K562 (cell line): ENCODE measurements at regions not wholly inside any gene's neighbourhood (a gene's known extent, or its start where the extent isn't known, plus 50 kb on each side); places are given as distances from the start of the nearest gene placed in this dataset.

Experiments used
- ATAC-seq: fragments of 200-7000 bp; cut with Tn5 transposase; 3 replicates; pipeline ENCODE4 v1.9.1; 2020; ENCODE audit warnings: moderate library complexity
- BruUV-seq: library from RNA; stranded (reverse); fragments of 400-500 nt; replicated peaks from 2 replicates; lab custom pipeline; 2021; lab: Mats Ljungman, UMichigan
- CTCF ChIA-PET: fragments of 300-600 bp; formaldehyde crosslinking; extraction: SDS; loops from one replicate; lab custom pipeline; 2021; ENCODE audit warnings: low intra/inter-chr PET ratio; lab: Yijun Ruan, JAX
- POLR2A ChIA-PET: fragments of 300-600, 350-650 bp; sonication (Branson Sonifier 250); formaldehyde crosslinking; extraction: SDS; loops from one replicate; lab custom pipeline; 2021; ENCODE audit warnings: antibody characterized with exemption, inconsistent platforms; lab: Yijun Ruan, JAX
- DNase-seq, 4 experiments: peaks; one replicate each; pipeline versions ENCODE4 v3.0.0 to v3.0.0-alpha.2; 2011 to 2018; ENCODE audit warnings: low spot score in 3 of 4, mixed read lengths in 3 of 4; ENCODE audit errors: extremely low read depth in 1 of 4
- FAIRE-seq: peaks from 2 replicates; lab custom pipeline; 2011; peaks lifted over from hg19 to GRCh38; lab: Jason Lieb, UNC
- H2AFZ ChIP-seq: 2 replicates; pipeline ENCODE4 v1.6.0; 2011; ENCODE audit warnings: low read depth, low read length, control low read depth, inconsistent platforms
- H3K27ac ChIP-seq: fragments of 200-600 bp; 3 replicates; pipeline ENCODE4 v1.8.0; 2011; ENCODE audit warnings: low read depth, mild to moderate bottlenecking, control low read depth, inconsistent platforms, low read length, moderate library complexity, mixed read lengths; ENCODE audit errors: extremely low read depth
- H3K27me3 ChIP-seq, 2 experiments: fragments of 300-600 bp in 1 of 2; 2 replicates in 1 of 2; 3 replicates in 1 of 2; pipeline versions ENCODE4 v1.6.0 to v1.8.0; 2011; ENCODE audit warnings: inconsistent platforms in 2 of 2, low read length in 2 of 2, mild to moderate bottlenecking in 1 of 2, mixed read lengths in 1 of 2, moderate library complexity in 1 of 2; ENCODE audit not compliant: control insufficient read depth in 2 of 2, insufficient read depth in 2 of 2
- H3K36me3 ChIP-seq: fragments of 300-600 bp; 3 replicates; pipeline ENCODE4 v1.8.0; 2011; ENCODE audit warnings: mild to moderate bottlenecking, low read length, inconsistent platforms; ENCODE audit not compliant: control insufficient read depth, insufficient read depth
- H3K4me1 ChIP-seq, 2 experiments: fragments of 200-600 bp in 1 of 2; replicated peaks in 1 of 2; 2 replicates in 1 of 2; 3 replicates in 1 of 2; pipeline versions ENCODE4 v1.5.1 to v1.8.0; 2011; ENCODE audit warnings: inconsistent platforms in 2 of 2, low read length in 2 of 2, mild to moderate bottlenecking in 1 of 2, mixed read lengths in 1 of 2, moderate library complexity in 1 of 2; ENCODE audit not compliant: control insufficient read depth in 2 of 2, insufficient read depth in 2 of 2
- H3K4me2 ChIP-seq: 2 replicates; pipeline ENCODE4 v1.6.1; 2011; ENCODE audit warnings: low read length, control low read depth, inconsistent platforms, mixed read lengths; ENCODE audit not compliant: insufficient read depth
- H3K4me3 ChIP-seq: fragments of 200-600 bp; sonication (generic), shearing (Covaris generic); 2 replicates; pipeline ENCODE4 v1.5.1; 2016; ENCODE audit warnings: control low read depth, inconsistent platforms
- H3K79me2 ChIP-seq: fragments of 200-600 bp; 3 replicates; pipeline ENCODE4 v1.8.0; 2011; ENCODE audit warnings: low read length, inconsistent platforms; ENCODE audit not compliant: control insufficient read depth, insufficient read depth
- H3K9ac ChIP-seq, 2 experiments: 2 replicates each; pipeline versions ENCODE4 v1.6.0 to v1.6.1; 2011; ENCODE audit warnings: low read depth in 2 of 2, low read length in 2 of 2, control low read depth in 1 of 2, inconsistent platforms in 1 of 2, mild to moderate bottlenecking in 1 of 2, mixed read lengths in 1 of 2; ENCODE audit not compliant: insufficient read depth in 1 of 2
- H3K9me1 ChIP-seq: one replicate; pipeline ENCODE4 v1.6.0; 2011; ENCODE audit warnings: inconsistent platforms, mild to moderate bottlenecking, low read length, moderate library complexity; ENCODE audit not compliant: control insufficient read depth, insufficient read depth
- H3K9me3 ChIP-seq: replicated peaks from 2 replicates; pipeline ENCODE4 v1.5.1; 2011; ENCODE audit warnings: low read depth, low read length, inconsistent platforms; ENCODE audit not compliant: control insufficient read depth, insufficient read depth
- H4K20me1 ChIP-seq: replicated peaks from 2 replicates; pipeline ENCODE4 v1.6.1; 2011; ENCODE audit warnings: low read length, inconsistent platforms, mixed read lengths; ENCODE audit not compliant: control insufficient read depth, insufficient read depth
- ESRRB ChIP-seq: fragments of 250-450 bp; sonication (Bioruptor Pico); IDR thresholded peaks from 2 replicates; pipeline ENCODE4 v1.5.0; 2020; ENCODE audit warnings: mild to moderate bottlenecking, moderate library complexity, borderline replicate concordance
- KLF10 ChIP-seq: fragments of 250-450 bp; sonication (Bioruptor Pico); IDR thresholded peaks from 2 replicates; pipeline ENCODE4 v1.6.1; 2021; ENCODE audit warnings: matching md5 sums
- RFX5 ChIP-seq: IDR thresholded peaks from 2 replicates; pipeline ENCODE4 v1.6.1; 2011; ENCODE audit warnings: low read depth, mild to moderate bottlenecking, improper control_type of control experiment, low read length
- TFAM ChIP-seq: fragments of 250-450 bp; sonication (Bioruptor Pico); conservative IDR thresholded peaks from 2 replicates; pipeline ENCODE4 v1.5.0; 2021; ENCODE audit warnings: mild to moderate bottlenecking, moderate library complexity
- ZBED1 ChIP-seq: IDR thresholded peaks from 2 replicates; pipeline ENCODE4 v1.6.1; 2014
- ZNF146 ChIP-seq: IDR thresholded peaks from one replicate; pipeline ENCODE4 v1.6.1; 2018; ENCODE audit warnings: missing compliant biosample characterization; ENCODE audit not compliant: unreplicated experiment
- WGBS: fragments of 100-300 bp; shearing (Covaris generic); methylation state at CpG from one replicate; pipeline ENCODE4 v1.1.6; 2016; ENCODE audit warnings: low coverage, mixed read lengths; ENCODE audit not compliant: insufficient coverage; ENCODE audit errors: missing lambda C conversion rate; 5-methylcytosine and 5-hydroxymethylcytosine counted together
- in situ Hi-C: fragments of 300-500 bp; cut with MboI; formaldehyde crosslinking; loops from 4 replicates; pipeline ENCODE4 v1.15.0; 2018; ENCODE audit warnings: inconsistent platforms, mixed read lengths
- intact Hi-C: fragments of 100-400 bp; cut with micrococcal nuclease; formaldehyde crosslinking; loops from 2 replicates; pipeline ENCODE4 v1.14.2; 2022
- TF ChIP-seq, protein P1 (sequence below): fragments of 250-450 bp; sonication (Bioruptor Pico); IDR thresholded peaks from 2 replicates; pipeline ENCODE4 v1.5.0; 2021; ENCODE audit warnings: mild to moderate bottlenecking, borderline replicate concordance
- TF ChIP-seq, protein P2 (sequence below): fragments of 450-650 bp; IDR thresholded peaks from 2 replicates; pipeline ENCODE4 v1.6.1; 2018; ENCODE audit not compliant: partially characterized antibody
- TF ChIP-seq, protein P3 (sequence below): IDR thresholded peaks from 2 replicates; pipeline ENCODE4 v1.6.1; 2014; ENCODE audit warnings: antibody characterized with exemption

DNA sequence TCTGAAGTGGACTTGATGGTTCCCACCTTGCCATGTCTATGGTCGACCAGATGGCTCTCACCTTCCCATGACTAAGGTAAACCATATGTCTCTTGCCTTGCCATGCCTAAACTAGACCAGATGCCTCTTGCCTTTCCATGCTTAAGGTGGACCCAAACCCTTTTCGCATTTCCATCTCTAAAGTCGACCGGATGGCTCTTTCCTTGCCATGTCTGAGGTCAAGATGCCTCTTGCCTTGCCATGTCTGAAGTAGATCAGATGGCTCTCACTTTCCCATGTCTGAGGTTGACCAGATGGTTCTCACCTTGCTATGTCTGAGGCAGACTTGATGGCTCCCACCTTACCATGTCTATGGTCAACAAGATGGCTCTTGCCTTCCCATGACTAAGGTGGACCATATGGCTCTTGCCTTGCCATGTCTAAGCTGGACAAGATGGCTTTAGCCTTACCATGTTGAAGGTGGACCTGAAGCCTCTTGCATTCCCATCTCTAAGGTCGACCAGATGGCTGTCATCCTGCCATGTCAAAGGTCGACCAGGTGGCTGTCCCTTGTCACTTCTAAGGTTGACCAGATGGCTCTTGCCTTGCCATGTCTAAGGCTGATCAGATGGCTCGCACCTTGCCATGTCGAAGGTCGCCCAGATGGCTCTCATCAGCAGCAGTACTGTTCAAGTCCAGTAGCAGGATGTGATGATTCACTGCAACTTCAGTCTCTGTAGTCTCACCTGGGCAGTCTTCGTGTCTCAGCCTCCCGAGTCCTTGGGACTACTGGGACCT, 1439.4 kb downstream of the UQCRFS1 start:
- Histone ChIP-seq H3K36me3 (peaks cover 19% of the 10 kb centered on the region; the same call in 1 of the 3 replicates), H3K27me3 (no peaks in the 10 kb centered on the region), H2AFZ (no peak overlapping the region), H3K79me2 (no peaks in the 10 kb centered on the region), H3K4me2 (no peak overlapping the region), H3K4me3 (no peak overlapping the region), H3K27ac (no peak overlapping the region), H3K4me1 (no peaks in the 10 kb centered on the region), H3K9me3 (peaks cover 3% of the 10 kb centered on the region; the same call in 1 of the 2 replicates), H4K20me1 (no peaks in the 10 kb centered on the region)
- in situ Hi-C loops, result no loop called here
- DNase-seq, result no peak
- ATAC-seq, result no peak
- TF ChIP-seq KLF10 (CRISPR knock-in tag) (no peak), ZBED1 (no peak), ZNF146 (CRISPR knock-in tag) (no peak), RFX5 (no peak), TFAM (CRISPR knock-in tag) (no peak), ESRRB (CRISPR knock-in tag) (no peak)
- TF ChIP-seq, protein P1, sequence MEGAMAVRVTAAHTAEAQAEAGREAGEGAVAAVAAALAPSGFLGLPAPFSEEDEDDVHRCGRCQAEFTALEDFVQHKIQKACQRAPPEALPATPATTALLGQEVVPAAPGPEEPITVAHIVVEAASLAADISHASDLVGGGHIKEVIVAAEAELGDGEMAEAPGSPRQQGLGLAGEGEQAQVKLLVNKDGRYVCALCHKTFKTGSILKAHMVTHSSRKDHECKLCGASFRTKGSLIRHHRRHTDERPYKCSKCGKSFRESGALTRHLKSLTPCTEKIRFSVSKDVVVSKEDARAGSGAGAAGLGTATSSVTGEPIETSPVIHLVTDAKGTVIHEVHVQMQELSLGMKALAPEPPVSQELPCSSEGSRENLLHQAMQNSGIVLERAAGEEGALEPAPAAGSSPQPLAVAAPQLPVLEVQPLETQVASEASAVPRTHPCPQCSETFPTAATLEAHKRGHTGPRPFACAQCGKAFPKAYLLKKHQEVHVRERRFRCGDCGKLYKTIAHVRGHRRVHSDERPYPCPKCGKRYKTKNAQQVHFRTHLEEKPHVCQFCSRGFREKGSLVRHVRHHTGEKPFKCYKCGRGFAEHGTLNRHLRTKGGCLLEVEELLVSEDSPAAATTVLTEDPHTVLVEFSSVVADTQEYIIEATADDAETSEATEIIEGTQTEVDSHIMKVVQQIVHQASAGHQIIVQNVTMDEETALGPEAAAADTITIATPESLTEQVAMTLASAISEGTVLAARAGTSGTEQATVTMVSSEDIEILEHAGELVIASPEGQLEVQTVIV (CRISPR knock-in tag), result no peak
- TF ChIP-seq, protein P2, sequence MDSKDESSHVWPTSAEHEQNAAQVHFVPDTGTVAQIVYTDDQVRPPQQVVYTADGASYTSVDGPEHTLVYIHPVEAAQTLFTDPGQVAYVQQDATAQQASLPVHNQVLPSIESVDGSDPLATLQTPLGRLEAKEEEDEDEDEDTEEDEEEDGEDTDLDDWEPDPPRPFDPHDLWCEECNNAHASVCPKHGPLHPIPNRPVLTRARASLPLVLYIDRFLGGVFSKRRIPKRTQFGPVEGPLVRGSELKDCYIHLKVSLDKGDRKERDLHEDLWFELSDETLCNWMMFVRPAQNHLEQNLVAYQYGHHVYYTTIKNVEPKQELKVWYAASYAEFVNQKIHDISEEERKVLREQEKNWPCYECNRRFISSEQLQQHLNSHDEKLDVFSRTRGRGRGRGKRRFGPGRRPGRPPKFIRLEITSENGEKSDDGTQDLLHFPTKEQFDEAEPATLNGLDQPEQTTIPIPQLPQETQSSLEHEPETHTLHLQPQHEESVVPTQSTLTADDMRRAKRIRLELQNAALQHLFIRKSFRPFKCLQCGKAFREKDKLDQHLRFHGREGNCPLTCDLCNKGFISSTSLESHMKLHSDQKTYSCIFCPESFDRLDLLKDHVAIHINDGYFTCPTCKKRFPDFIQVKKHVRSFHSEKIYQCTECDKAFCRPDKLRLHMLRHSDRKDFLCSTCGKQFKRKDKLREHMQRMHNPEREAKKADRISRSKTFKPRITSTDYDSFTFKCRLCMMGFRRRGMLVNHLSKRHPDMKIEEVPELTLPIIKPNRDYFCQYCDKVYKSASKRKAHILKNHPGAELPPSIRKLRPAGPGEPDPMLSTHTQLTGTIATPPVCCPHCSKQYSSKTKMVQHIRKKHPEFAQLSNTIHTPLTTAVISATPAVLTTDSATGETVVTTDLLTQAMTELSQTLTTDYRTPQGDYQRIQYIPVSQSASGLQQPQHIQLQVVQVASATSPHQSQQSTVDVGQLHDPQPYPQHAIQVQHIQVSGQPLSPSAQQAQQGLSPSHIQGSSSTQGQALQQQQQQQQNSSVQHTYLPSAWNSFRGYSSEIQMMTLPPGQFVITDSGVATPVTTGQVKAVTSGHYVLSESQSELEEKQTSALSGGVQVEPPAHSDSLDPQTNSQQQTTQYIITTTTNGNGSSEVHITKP, result no peak
- TF ChIP-seq, protein P3, sequence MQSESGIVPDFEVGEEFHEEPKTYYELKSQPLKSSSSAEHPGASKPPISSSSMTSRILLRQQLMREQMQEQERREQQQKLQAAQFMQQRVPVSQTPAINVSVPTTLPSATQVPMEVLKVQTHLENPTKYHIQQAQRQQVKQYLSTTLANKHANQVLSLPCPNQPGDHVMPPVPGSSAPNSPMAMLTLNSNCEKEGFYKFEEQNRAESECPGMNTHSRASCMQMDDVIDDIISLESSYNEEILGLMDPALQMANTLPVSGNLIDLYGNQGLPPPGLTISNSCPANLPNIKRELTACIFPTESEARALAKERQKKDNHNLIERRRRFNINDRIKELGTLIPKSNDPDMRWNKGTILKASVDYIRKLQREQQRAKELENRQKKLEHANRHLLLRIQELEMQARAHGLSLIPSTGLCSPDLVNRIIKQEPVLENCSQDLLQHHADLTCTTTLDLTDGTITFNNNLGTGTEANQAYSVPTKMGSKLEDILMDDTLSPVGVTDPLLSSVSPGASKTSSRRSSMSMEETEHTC, result no peak
- TF ChIP-seq, all 486 proteins: peak for 0
- no peak for FAIRE-seq
- ChIA-PET CTCF (no interaction called here), POLR2A (no interaction called here)
- H3K9me1 ChIP-seq, result no peaks in the 10 kb centered on the region
- no peak overlapping the region for H3K9ac ChIP-seq
- no TSS peak for BruUV-seq
- intact Hi-C loops, result no loop called here
- 56% methylated on average over 11 of the region's 11 CpGs for WGBS
